ENCODE measurements at regions not wholly inside any gene's neighbourhood (a gene's known extent, or its start where the extent isn't known, plus 50 kb on each side); places are given as distances from the start of the nearest gene placed in this dataset.

GRCh38 chr2:58494071-58494501 is 253.0 kb upstream of the FANCL start:
- no peaks in the 10 kb centered on the region for H3K36me3 Mint-ChIP-seq (ENCODE audit: low read depth)
- H3K27me3 Mint-ChIP-seq (ENCODE audit: low read depth), result peaks cover 3% of the 10 kb centered on the region
- TF ChIP-seq CTCF (IDR thresholded peaks at IDR 0.05; ENCODE audit: unreplicated experiment in 3 of 3), result no peak
- peaks cover 9% of the 10 kb centered on the region for H3K4me1 Mint-ChIP-seq
- H3K27ac Mint-ChIP-seq, result no peak overlapping the region
- no peaks in the 10 kb centered on the region for H3K9me3 Mint-ChIP-seq
- H3K4me3 Mint-ChIP-seq, result no peak overlapping the region

GRCh38 chr2:58484629-58485028 is 243.5 kb upstream of the FANCL start:
- H3K27ac Mint-ChIP-seq, result no peak overlapping the region
- H3K9me3 Mint-ChIP-seq, result peaks cover 5% of the 10 kb centered on the region
- no peaks in the 10 kb centered on the region for H3K27me3 Mint-ChIP-seq (ENCODE audit: low read depth)
- no peak overlapping the region for H3K4me3 Mint-ChIP-seq
- H3K4me1 Mint-ChIP-seq, result no peaks in the 10 kb centered on the region
- no peak for TF ChIP-seq CTCF (IDR thresholded peaks at IDR 0.05; ENCODE audit: unreplicated experiment in 3 of 3)
- no peaks in the 10 kb centered on the region for H3K36me3 Mint-ChIP-seq (ENCODE audit: low read depth)

GRCh38 chr2:58484221-58484620 is 243.1 kb upstream of the FANCL start:
- TF ChIP-seq CTCF (IDR thresholded peaks at IDR 0.05; ENCODE audit: unreplicated experiment in 3 of 3), result no peak
- H3K4me3 Mint-ChIP-seq, result no peak overlapping the region
- H3K9me3 Mint-ChIP-seq, result peaks cover 5% of the 10 kb centered on the region
- no peak overlapping the region for H3K27ac Mint-ChIP-seq
- no peaks in the 10 kb centered on the region for H3K27me3 Mint-ChIP-seq (ENCODE audit: low read depth)
- no peaks in the 10 kb centered on the region for H3K36me3 Mint-ChIP-seq (ENCODE audit: low read depth)
- no peaks in the 10 kb centered on the region for H3K4me1 Mint-ChIP-seq

GRCh38 chr2:58483307-58483706 is 242.2 kb upstream of the FANCL start:
- Mint-ChIP-seq H3K9me3 (peaks cover 5% of the 10 kb centered on the region), H3K27ac (no peak overlapping the region), H3K4me1 (no peaks in the 10 kb centered on the region), H3K36me3 (ENCODE audit: low read depth) (no peaks in the 10 kb centered on the region), H3K4me3 (no peak overlapping the region), H3K27me3 (ENCODE audit: low read depth) (no peaks in the 10 kb centered on the region)
- no peak for TF ChIP-seq CTCF (IDR thresholded peaks at IDR 0.05; ENCODE audit: unreplicated experiment in 3 of 3)

- peaks cover 1% of the 10 kb centered on the region for H3K9me3 Mint-ChIP-seq
- H3K4me1 Mint-ChIP-seq, result no peaks in the 10 kb centered on the region
- H3K4me3 Mint-ChIP-seq, result no peak overlapping the region
- no peaks in the 10 kb centered on the region for H3K36me3 Mint-ChIP-seq (ENCODE audit: low read depth)
- no peak for TF ChIP-seq CTCF (IDR thresholded peaks at IDR 0.05; ENCODE audit: unreplicated experiment in 3 of 3)
- no peak overlapping the region for H3K27ac Mint-ChIP-seq
- H3K27me3 Mint-ChIP-seq (ENCODE audit: low read depth), result no peaks in the 10 kb centered on the region
Measured at GRCh38 chr2:58481670-58482069, 240.5 kb upstream of the FANCL start.

GRCh38 chr2:58480141-58480540 is 239.0 kb upstream of the FANCL start:
- no peaks in the 10 kb centered on the region for H3K9me3 Mint-ChIP-seq
- no peaks in the 10 kb centered on the region for H3K27me3 Mint-ChIP-seq (ENCODE audit: low read depth)
- no peaks in the 10 kb centered on the region for H3K36me3 Mint-ChIP-seq (ENCODE audit: low read depth)
- no peak overlapping the region for H3K4me3 Mint-ChIP-seq
- TF ChIP-seq CTCF (IDR thresholded peaks at IDR 0.05; ENCODE audit: unreplicated experiment in 3 of 3), result no peak
- no peak overlapping the region for H3K27ac Mint-ChIP-seq
- no peaks in the 10 kb centered on the region for H3K4me1 Mint-ChIP-seq

Measured in nephron (organoid).